HG03354 (cell line): ENCODE measurements at regions not wholly inside any gene's neighbourhood (a gene's known extent, or its start where the extent isn't known, plus 50 kb on each side); places are given as distances from the start of the nearest gene placed in this dataset.
"Not testable (repeated sequence)": the region's sequence is repeated elsewhere in the genome, so short reads cannot be mapped to it uniquely, and the experiment has no call there.

Source experiments
- ATAC-seq: cut with Tn5 transposase; IDR thresholded peaks from one replicate; pipeline ENCODE4 v1.9.1; 2021; ENCODE audit warnings: mild to moderate bottlenecking; ENCODE audit not compliant: unreplicated experiment, poor library complexity, severe bottlenecking

DNA sequence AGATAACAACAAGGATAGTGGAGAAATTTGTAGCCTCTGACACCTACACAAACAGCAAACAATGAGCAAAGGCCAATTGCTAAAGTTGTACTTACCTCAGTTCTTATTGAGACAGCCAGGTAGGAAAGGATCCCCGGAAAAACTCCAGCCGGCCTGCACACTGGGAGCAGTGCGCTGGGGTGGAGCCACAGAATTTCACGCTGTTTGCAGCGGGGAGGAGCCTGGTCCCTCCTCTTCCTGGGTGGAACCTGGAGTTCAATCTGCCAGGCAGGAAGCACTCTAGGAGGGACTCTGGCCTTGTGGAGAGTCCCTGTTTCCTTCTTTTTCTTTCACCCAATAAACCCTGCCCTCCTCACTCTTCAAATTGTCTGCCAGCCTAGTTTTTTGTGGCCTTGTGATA is 382.6 kb upstream of the TGIF2LX start:
- ATAC-seq = not testable (repeated sequence)

DNA sequence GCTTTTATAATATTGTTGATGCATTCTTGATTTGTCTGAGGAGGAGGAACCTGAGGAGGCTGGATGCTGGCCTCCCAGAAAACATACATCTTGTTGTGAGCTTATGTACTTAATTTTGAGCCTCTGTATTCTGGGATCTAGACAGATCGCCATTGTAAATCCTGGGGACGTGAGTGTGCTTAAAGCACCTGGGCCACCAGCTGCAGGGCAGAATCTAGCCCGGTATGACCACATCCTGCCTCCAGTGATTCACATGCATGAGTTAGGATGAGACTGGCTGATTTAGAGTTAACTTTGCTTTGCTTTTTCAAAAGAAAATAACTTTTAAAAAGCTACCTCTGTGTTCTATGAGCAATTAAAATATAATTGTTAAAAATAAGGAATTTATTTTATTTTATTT is 364.6 kb upstream of the TGIF2LX start:
- ATAC-seq = not testable (repeated sequence)

DNA sequence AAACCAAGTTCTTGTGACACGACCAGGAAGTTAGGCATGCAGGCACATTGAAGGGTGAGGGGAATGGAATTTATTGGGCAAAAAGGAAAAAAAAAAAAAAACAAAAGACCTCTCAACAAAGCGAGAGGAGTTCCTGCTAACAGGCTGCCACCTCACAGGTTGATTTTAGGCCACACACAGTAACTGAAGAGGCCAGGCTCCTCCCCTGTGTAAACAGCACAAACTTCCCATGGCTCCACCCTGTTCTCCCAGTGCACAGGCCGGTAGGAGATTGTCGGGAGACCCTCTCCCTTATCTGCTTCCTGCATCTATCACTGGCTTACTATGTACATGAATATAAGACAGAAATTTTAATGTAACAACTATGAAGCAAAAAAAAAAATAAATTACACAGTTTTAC is 359.6 kb upstream of the TGIF2LX start:
- not testable (repeated sequence) for ATAC-seq

DNA sequence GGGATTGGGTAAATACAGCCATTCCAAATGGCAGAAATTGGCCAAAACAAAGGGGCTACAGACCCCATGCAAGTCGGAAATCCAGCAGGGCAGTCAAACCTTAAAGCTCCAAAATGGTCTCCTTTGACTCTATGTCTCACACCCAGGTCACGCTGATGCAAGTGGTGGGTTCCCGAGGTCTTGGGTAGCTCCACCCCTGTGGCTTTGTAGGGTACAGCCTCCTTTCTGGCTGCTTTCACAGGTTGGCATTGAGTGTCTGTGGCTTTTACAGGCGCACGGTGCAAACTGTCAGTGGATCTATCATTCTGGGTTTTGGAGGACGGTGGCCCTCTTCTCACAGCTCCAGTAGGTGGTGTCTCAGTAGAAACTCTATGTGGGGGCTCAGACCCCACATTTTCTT is 358.6 kb upstream of the TGIF2LX start:
- not testable (repeated sequence) for ATAC-seq

DNA sequence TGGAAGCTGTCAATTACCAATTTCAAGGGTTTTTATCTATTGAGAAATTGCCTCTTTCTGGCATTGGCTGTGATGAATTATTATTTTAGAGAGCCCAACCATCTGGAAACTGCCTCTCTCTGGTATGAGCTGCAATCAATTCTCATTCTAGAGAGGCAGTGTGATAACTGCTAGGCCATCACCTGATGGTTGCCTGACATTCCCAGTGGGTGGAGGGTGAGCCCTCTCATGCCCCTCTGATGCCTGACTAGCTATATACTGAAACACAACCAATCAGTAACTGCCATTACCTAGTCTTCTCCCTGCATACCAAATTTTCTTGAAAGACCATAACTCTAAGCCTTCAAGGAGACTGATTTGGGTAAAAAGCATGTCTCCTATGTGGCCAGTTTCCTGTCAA is 353.9 kb upstream of the TGIF2LX start:
- not testable (repeated sequence) for ATAC-seq

DNA sequence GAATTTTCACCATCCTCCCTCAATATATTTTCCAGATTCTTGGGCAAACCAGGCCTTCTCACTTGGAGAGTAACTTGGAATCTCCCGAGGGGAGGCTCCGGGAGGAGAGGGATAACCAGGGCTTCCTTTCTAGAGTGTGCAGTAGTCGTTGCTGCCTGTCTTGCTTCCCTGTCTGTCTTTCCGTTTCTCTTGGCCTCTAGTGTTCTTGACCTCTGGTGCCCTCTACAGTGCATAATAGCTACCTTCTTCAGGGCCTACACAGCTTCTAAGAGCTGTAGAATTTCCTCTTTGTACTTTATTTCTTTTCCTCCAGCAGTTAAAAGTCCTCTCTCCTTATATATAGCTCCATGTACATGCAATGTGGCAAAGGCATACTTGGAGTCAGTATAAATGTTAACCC is 339.8 kb upstream of the TGIF2LX start:
- ATAC-seq = not testable (repeated sequence)

DNA sequence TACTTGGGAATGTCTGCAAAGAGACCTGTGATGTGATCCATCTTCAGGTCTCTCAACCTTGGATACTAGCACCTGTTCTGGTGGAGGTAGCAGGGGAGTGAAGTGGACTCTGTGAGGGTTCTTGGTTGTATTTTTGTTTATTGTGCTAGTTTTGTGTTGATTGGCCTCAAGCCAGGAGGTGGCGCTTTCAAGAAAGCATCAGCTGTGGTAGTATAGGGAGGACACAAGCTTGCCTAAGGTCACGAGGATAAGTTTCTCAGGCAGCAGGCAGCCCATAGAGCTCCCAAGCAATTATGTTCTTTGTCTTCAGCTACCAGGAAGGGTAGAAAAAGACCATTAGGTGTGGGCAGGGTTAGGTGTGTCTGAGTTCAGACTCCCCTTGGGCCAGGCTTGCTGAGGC is 289.9 kb upstream of the TGIF2LX start:
- ATAC-seq = not testable (repeated sequence)

DNA sequence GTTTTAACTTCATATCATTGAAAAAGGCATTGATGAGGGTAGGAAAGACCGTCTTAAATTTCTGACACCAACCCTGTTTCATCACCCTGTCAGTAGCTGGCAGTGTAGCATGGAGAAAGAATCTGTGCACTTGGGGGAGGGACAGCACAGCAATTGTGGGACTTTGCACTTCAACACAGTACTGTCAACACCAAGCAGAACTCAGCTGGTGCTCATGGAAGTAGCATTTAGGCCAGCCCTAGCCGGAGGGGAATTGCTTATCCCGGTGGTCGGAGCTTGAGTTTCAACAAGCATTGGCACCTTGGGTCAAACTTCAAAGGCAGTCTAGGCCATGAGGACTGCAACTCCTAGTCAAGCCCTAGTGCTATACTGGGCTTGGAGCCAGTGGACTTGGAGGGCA is 285.8 kb upstream of the TGIF2LX start:
- not testable (repeated sequence) for ATAC-seq

DNA sequence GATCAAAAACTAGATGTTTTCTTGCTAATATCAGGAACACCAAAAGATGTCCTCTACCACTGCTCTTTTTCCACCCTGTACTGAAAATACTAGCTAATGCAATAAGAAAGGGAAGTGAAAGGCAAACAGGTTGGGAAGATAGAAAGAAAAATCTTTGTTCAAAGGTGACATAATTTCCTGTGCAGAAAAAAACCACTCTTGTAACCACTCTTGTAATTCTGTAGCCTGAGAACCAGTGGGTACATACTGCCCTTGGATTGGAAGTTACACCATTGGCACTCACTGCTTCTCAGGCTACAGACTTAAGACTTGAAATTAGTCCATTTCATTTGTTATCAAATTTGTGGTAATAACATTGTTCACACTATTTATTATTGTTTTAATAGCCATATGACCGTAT is 263.0 kb upstream of the TGIF2LX start:
- not testable (repeated sequence) for ATAC-seq

DNA sequence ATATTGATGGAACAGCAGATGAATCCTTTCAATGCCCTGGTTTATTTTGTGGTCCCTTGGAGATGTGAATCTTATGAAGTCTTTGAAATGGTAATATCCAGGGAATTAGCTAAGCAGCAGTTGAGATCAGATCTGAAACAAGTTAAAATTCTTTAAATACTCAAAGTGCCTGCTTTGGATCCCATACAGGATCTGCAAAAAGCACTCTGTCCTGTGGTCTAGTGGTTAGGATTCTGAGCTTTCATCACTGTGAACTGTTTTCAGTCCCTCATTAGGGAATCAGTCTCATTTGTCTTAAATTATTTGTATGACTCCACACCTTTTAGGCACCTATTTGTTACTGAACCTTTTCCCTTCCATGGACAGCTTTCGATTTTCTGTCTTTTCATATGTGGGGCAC is 215.2 kb upstream of the TGIF2LX start:
- not testable (repeated sequence) for ATAC-seq

DNA sequence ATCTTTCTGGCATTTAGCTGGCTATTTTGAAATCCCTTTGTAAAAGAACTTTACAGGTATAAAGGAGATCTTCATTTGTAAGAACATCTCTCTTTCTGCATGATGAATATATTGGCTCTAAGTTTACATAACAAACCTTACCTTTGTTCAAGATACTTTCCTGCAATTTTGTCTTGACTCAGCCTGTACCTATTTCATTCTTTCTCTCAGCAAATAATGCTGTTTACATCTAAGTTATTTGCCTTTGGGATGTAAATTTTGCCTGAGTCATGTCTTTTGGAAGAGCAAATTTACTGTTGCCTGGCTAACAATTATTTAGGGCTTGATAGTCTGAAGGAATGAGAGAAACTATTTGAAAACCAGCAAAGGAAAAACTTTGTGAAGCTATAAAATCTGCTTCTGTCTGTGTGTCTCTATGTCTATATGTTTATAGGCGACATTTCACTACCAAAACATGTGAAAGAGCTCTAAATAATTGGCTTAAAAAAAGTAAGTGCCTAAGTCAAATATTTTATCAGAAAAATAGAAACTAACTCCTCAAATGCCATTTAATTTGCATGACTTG is 214.3 kb upstream of the TGIF2LX start:
- not testable (repeated sequence) for ATAC-seq

DNA sequence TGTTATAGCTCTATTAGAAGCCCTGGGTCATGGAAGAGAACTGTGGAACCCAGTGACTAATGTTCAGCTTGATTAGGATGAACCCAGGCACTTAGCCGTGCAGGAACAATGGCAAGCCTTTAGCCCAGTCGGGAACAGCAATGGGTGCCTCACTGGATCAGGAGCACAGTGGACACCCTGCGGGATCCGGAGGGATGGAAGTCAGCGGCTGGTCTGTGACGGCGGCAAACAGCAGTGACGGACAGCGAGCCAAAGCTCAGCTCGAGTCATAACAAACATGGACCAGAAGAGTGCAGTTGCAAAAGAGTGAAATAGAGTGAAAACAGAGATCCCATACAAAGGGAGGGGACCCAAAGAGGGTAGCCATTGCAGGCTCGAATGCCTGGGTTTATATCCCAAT is 187.3 kb upstream of the TGIF2LX start:
- not testable (repeated sequence) for ATAC-seq

DNA sequence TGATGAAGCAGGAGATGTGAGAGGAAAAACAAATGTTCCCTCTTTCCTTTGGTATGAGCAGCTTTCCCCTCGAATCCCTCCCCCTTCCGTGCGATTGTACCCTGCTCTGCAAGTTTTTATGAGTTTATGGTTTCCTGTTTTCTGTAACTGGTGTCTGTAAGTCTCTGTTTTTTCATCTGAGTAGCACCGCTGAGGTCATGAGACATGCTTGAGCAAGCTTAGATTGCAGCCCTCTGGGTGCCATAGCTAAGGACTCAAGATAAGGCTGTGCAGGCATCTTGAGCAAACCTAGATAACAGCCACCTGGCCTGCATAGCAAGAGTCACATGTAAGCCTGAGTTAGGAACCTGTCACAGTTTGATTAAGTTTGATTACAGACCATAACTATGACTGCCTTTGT is 165.2 kb upstream of the TGIF2LX start:
- ATAC-seq = not testable (repeated sequence)

DNA sequence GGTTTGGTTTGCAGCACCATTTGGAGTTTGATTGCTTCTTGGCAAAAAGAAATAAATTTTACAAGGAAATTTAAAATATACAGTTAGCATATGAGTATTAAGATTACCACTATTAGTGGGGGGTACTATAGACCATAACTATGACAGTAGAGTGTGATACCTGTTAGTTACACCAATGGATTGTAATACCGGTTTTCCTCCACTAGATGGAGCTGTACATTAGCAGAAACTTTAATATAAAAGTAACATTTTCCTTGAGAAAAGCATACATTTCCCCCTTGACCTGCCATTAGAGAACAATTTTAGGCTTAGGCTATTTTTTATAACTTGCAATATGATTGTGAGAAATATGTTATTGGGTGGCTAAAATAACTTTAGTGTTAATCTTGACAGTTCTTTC is 163.9 kb upstream of the TGIF2LX start:
- not testable (repeated sequence) for ATAC-seq

DNA sequence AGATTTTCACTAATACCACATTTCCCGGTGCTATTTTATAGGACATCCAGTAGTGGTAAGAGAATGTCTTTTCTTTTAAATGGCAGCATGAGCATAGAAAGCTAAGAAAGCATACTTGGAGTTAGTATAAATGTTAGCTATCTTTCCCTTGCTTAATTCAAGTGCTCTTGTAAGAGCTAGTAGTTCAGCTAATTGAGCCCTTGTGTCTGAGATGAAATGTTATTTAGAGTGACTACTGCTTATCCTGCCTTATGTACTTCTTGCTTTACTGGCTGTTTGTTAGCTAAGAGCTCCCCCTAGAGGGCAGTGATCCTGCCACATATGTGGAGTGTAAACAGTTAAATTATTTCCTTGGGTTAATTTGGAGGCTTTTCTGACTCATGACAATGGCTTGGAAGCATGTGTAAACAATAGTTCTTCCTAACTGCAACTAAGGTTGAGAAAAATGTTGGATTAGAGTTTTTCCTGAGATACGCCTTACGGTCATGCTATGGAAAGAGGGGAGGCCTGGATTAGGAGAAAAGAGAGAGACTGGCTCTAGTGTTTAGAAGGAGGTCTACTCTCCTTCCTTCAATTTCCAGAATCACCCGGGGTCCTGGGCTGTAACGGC is 162.5 kb upstream of the TGIF2LX start:
- not testable (repeated sequence) for ATAC-seq

DNA sequence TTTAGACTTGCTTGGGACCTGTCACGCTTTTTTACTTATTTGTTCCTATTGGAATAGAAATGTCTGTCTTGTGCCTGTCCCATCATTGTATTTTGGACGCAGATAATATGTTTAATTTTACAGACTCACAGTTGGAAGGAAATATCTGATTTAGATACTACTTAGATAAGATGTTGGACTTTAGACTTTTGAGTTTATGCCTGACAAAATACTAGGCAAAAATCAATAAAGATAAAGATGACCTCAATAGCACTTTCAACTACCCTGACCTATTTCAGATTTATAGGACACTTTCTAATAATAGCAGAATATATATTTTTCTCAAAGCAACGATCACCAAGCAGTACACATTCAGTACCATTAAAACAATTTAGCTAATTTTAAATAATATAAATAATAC is 150.1 kb upstream of the TGIF2LX start:
- ATAC-seq = not testable (repeated sequence)

DNA sequence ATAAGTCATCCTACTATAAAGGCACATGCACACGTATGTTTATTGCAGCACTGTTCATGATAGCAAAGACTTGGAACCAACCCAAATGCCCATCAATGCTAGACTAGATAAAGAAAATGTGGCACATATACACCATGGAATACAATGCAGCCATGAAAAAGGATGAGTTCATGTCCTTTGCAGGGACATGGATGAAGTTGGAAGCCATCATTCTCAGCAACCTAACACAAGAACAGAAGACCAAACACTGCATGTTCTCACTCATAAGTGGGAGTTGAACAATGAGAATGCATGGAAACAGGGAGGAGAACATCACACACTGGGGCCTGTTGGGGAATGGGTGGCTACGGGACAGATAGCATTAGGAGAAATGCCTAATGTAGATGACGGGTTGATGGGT is 110.3 kb upstream of the TGIF2LX start:
- not testable (repeated sequence) for ATAC-seq

DNA sequence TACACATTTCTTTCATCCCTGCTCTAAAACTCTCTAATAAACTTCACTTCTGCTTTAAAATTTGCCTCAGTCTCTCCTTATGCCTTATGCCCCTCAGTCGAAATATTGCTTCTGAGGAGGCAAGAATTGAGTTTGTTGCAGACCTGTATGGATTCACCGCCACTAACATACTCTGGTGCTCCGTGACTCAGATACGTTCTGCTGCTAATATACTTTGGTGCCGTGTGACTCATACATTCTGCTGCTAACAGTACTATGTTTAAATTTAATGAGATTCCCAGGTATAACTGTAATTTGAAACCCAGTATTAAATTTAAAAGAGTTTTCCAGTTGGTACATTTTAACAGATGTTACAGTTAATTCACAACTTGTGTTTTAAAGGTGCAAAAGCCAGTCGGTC is 82.0 kb upstream of the TGIF2LX start:
- not testable (repeated sequence) for ATAC-seq

DNA sequence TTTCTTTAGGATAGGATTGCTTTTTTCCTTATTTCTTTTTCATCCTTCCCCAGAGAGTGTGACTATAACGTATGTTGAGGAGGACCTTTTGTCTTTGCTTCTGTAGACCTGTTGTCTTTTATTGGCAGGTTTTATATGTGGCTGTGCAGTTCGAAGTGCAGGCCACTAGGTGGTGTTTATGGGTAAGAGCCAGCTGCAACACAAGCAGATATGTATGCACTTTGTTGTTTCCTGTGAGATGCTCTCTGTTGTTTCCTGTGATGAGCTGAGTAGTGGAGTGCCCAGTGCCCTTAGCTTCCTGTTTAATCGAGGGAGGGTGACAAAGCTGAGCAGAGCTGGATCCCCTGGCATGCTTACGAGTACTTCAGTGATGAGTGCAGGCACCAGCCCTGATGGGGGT is 50.0 kb upstream of the TGIF2LX start:
- ATAC-seq = peak; percentile 93
